ENCODE measurements at regions not wholly inside any gene's neighbourhood (a gene's known extent, or its start where the extent isn't known, plus 50 kb on each side); places are given as distances from the start of the nearest gene placed in this dataset.

GRCh38 chr4:171162478-171162877 is 650.7 kb upstream of the GALNTL6 start:
- no peak for DNase-seq (ENCODE audit: low read depth)

GRCh38 chr4:171157462-171158082 is 655.6 kb upstream of the GALNTL6 start:
- DNase-seq (ENCODE audit: low read depth) = no peak

- DNase-seq (ENCODE audit: low read depth) = no peak
Observed at GRCh38 chr4:171142639-171143038, 670.6 kb upstream of the GALNTL6 start.

- DNase-seq (ENCODE audit: low read depth) = no peak
Observed at GRCh38 chr4:171142045-171142444, 671.2 kb upstream of the GALNTL6 start.

- no peak for DNase-seq (ENCODE audit: low read depth)
Observed at GRCh38 chr4:171130256-171130801, 682.9 kb upstream of the GALNTL6 start.

GRCh38 chr4:171118091-171118490 is 695.1 kb upstream of the GALNTL6 start:
- no peak for DNase-seq (ENCODE audit: low read depth)

- DNase-seq (ENCODE audit: low read depth) = no peak
Observed at GRCh38 chr4:171117457-171117856, 695.7 kb upstream of the GALNTL6 start.

- no peak for DNase-seq (ENCODE audit: low read depth)
Observed at GRCh38 chr4:171101845-171102244, 711.4 kb upstream of the GALNTL6 start.

GRCh38 chr4:171087089-171087488 is 726.1 kb upstream of the GALNTL6 start:
- no peak for DNase-seq (ENCODE audit: low read depth)

- no peak for DNase-seq (ENCODE audit: low read depth)
Observed at GRCh38 chr4:171067422-171067821, 745.8 kb upstream of the GALNTL6 start.

GRCh38 chr4:171049380-171049779 is 763.8 kb upstream of the GALNTL6 start:
- no peak for DNase-seq (ENCODE audit: low read depth)

GRCh38 chr4:171042989-171043524 is 770.1 kb upstream of the GALNTL6 start:
- no peak for DNase-seq (ENCODE audit: low read depth)

- DNase-seq (ENCODE audit: low read depth) = no peak
Observed at GRCh38 chr4:171035909-171036308, 777.3 kb upstream of the GALNTL6 start.

GRCh38 chr4:171031338-171031737 is 781.9 kb upstream of the GALNTL6 start:
- no peak for DNase-seq (ENCODE audit: low read depth)

GRCh38 chr4:171025776-171026175 is 787.4 kb upstream of the GALNTL6 start:
- DNase-seq (ENCODE audit: low read depth) = no peak

- no peak for DNase-seq (ENCODE audit: low read depth)
Observed at GRCh38 chr4:171025343-171025742, 787.9 kb upstream of the GALNTL6 start.

GRCh38 chr4:171024720-171025303 is 788.4 kb upstream of the GALNTL6 start:
- DNase-seq (ENCODE audit: low read depth) = no peak

GRCh38 chr4:171022824-171023230 is 790.4 kb upstream of the GALNTL6 start:
- no peak for DNase-seq (ENCODE audit: low read depth)

- DNase-seq (ENCODE audit: low read depth) = no peak
Observed at GRCh38 chr4:171017593-171017992, 795.6 kb upstream of the GALNTL6 start.

GRCh38 chr4:171016145-171016544 is 797.1 kb upstream of the GALNTL6 start:
- no peak for DNase-seq (ENCODE audit: low read depth)

- no peak for DNase-seq (ENCODE audit: low read depth)
Observed at GRCh38 chr4:171015441-171015840, 797.8 kb upstream of the GALNTL6 start.

GRCh38 chr4:171007618-171008390 is 805.4 kb upstream of the GALNTL6 start:
- no peak for DNase-seq (ENCODE audit: low read depth)

GRCh38 chr4:171002246-171002645 is 811.0 kb upstream of the GALNTL6 start:
- DNase-seq (ENCODE audit: low read depth) = no peak

Data from activated T-cell treated with anti-CD3 and anti-CD28 coated beads for 48 hours (primary cell).